Fibroblast of mammary gland (primary cell): ENCODE measurements at regions not wholly inside any gene's neighbourhood (a gene's known extent, or its start where the extent isn't known, plus 50 kb on each side); places are given as distances from the start of the nearest gene placed in this dataset.

Experiments used
- DNase-seq: peaks from one replicate; pipeline ENCODE4 v3.0.0-alpha.2; 2010; ENCODE audit warnings: low read depth
- H3K4me3 ChIP-seq: 2 replicates; pipeline ENCODE4 v1.5.1; 2011; ENCODE audit warnings: low read depth, mild to moderate bottlenecking, low read length, moderate library complexity; ENCODE audit not compliant: control insufficient read depth
- CTCF ChIP-seq: conservative IDR thresholded peaks from 2 replicates; pipeline ENCODE4 v1.5.1; 2011; ENCODE audit warnings: low read depth, low read length, inconsistent platforms; ENCODE audit not compliant: control insufficient read depth, insufficient read depth

- TF ChIP-seq CTCF, result no peak
- no peak overlapping the region for H3K4me3 ChIP-seq
- no peak for DNase-seq
Measured at GRCh38 chr10:78406648-78407008, 373.0 kb downstream of the RPS24 start.

- H3K4me3 ChIP-seq, result peak overlapping the region; percentile 4
- no peak for TF ChIP-seq CTCF
- peak; percentile 83 for DNase-seq
Measured at GRCh38 chr10:78407009-78407711, 373.5 kb downstream of the RPS24 start.

- no peak for DNase-seq
- no peak for TF ChIP-seq CTCF
- H3K4me3 ChIP-seq, result no peak overlapping the region
Measured at GRCh38 chr10:78407966-78408365, 374.3 kb downstream of the RPS24 start.

- no peak overlapping the region for H3K4me3 ChIP-seq
- peak; percentile 21 for DNase-seq
- TF ChIP-seq CTCF, result no peak
Measured at GRCh38 chr10:78408671-78409472, 375.2 kb downstream of the RPS24 start.

- no peak for DNase-seq
- no peak overlapping the region for H3K4me3 ChIP-seq
- no peak for TF ChIP-seq CTCF
Measured at GRCh38 chr10:78410046-78410965, 376.6 kb downstream of the RPS24 start.

- DNase-seq, result no peak
- H3K4me3 ChIP-seq, result no peak overlapping the region
- no peak for TF ChIP-seq CTCF
Measured at GRCh38 chr10:78411716-78412115, 378.1 kb downstream of the RPS24 start.
